IMR-90 (cell line): ENCODE measurements at regions not wholly inside any gene's neighbourhood (a gene's known extent, or its start where the extent isn't known, plus 50 kb on each side); places are given as distances from the start of the nearest gene placed in this dataset.

Source experiments
- ATAC-seq: fragments of 200-7000 bp; cut with Tn5 transposase; 2 replicates; pipeline ENCODE4 v1.9.1; 2020; ENCODE audit warnings: low read depth, mild to moderate bottlenecking, moderate library complexity
- BruUV-seq: library from RNA; stranded (reverse); fragments of 400-500 nt; replicated peaks from 2 replicates; lab custom pipeline; 2021; lab: Mats Ljungman, UMichigan
- CTCF ChIA-PET: fragments of 300-600 bp; formaldehyde crosslinking; extraction: SDS; loops from one replicate; lab custom pipeline; 2021; ENCODE audit warnings: antibody characterized with exemption; lab: Yijun Ruan, JAX
- POLR2A ChIA-PET: fragments of 300-600 bp; sonication (Branson Sonifier 250); formaldehyde crosslinking; loops from one replicate; lab custom pipeline; 2022; ENCODE audit warnings: antibody characterized with exemption; ENCODE audit not compliant: unreplicated experiment; lab: Charles Lee
- DNase-seq: peaks from one replicate; pipeline ENCODE4 v3.0.0; 2013
- H2AFZ ChIP-seq: replicated peaks from 2 replicates; pipeline ENCODE3; 2013; ENCODE audit warnings: low read length, mild to moderate bottlenecking; ENCODE audit not compliant: poor library complexity
- H2AK5ac ChIP-seq: 2 replicates; pipeline ENCODE4 v1.6.1; 2013; ENCODE audit warnings: low read depth, low read length, inconsistent platforms
- H2AK9ac ChIP-seq: replicated peaks from 2 replicates; pipeline ENCODE3; 2013; ENCODE audit warnings: mild to moderate bottlenecking, low read depth, low read length, moderate library complexity; ENCODE audit not compliant: poor library complexity
- H2BK120ac ChIP-seq: 2 replicates; pipeline ENCODE4 v1.6.1; 2013; ENCODE audit warnings: low read depth, low read length, inconsistent platforms
- H2BK15ac ChIP-seq: 3 replicates; pipeline ENCODE4 v1.6.1; 2013; ENCODE audit warnings: low read depth, low read length, inconsistent platforms
- H2BK20ac ChIP-seq: 2 replicates; pipeline ENCODE4 v1.6.1; 2013; ENCODE audit warnings: low read depth, mild to moderate bottlenecking, inconsistent platforms, low read length, moderate library complexity
- H2BK5ac ChIP-seq: 2 replicates; pipeline ENCODE4 v1.6.1; 2013; ENCODE audit warnings: mild to moderate bottlenecking, low read depth, low read length, inconsistent platforms; ENCODE audit not compliant: poor library complexity, severe bottlenecking
- H3K14ac ChIP-seq: replicated peaks from 2 replicates; pipeline ENCODE4 v1.6.1; 2013; ENCODE audit warnings: low read depth, low read length, inconsistent platforms
- H3K18ac ChIP-seq: 2 replicates; pipeline ENCODE4 v1.6.1; 2013; ENCODE audit warnings: low read depth, low read length, control low read depth
- H3K23ac ChIP-seq: 2 replicates; pipeline ENCODE4 v1.6.1; 2013; ENCODE audit warnings: low read depth, low read length, inconsistent platforms
- H3K27ac ChIP-seq: 2 replicates; pipeline ENCODE4 v1.5.1; 2013; ENCODE audit warnings: mild to moderate bottlenecking, control low read depth, low read length; ENCODE audit not compliant: insufficient read depth
- H3K27me3 ChIP-seq: 2 replicates; pipeline ENCODE4 v1.6.1; 2013; ENCODE audit warnings: low read length; ENCODE audit not compliant: control insufficient read depth, insufficient read depth
- H3K36me3 ChIP-seq: 2 replicates; pipeline ENCODE4 v1.6.1; 2013; ENCODE audit warnings: low read length, mixed read lengths; ENCODE audit not compliant: control insufficient read depth, insufficient read depth
- H3K4ac ChIP-seq: 2 replicates; pipeline ENCODE4 v1.6.1; 2013; ENCODE audit warnings: low read depth, low read length, inconsistent platforms
- H3K4me1 ChIP-seq: 2 replicates; pipeline ENCODE4 v1.6.1; 2013; ENCODE audit warnings: low read length, mixed read lengths; ENCODE audit not compliant: control insufficient read depth, insufficient read depth
- H3K4me2 ChIP-seq: 2 replicates; pipeline ENCODE4 v1.6.1; 2013; ENCODE audit warnings: low read depth, mild to moderate bottlenecking, control low read depth, low read length, moderate library complexity
- H3K4me3 ChIP-seq: 2 replicates; pipeline ENCODE4 v1.5.1; 2013; ENCODE audit warnings: low read depth, mild to moderate bottlenecking, control low read depth, low read length, moderate library complexity; ENCODE audit not compliant: insufficient read depth
- H3K56ac ChIP-seq: 2 replicates; pipeline ENCODE4 v1.6.1; 2013; ENCODE audit warnings: low read length, inconsistent platforms; ENCODE audit not compliant: insufficient read depth; ENCODE audit errors: extremely low read depth
- H3K79me1 ChIP-seq, 2 experiments: 2 replicates each; pipeline ENCODE4 v1.6.1; 2013; ENCODE audit warnings: low read length in 2 of 2, inconsistent platforms in 1 of 2, low read depth in 1 of 2
- H3K9ac ChIP-seq: 2 replicates; pipeline ENCODE4 v1.6.1; 2013; ENCODE audit warnings: low read depth, low read length, control low read depth
- H3K9me1 ChIP-seq: 2 replicates; pipeline ENCODE4 v1.6.1; 2013; ENCODE audit warnings: low read length, inconsistent platforms; ENCODE audit not compliant: insufficient read depth
- H3K9me3 ChIP-seq: 2 replicates; pipeline ENCODE4 v1.6.1; 2013; ENCODE audit warnings: low read length; ENCODE audit not compliant: control insufficient read depth, insufficient read depth
- H4K20me1 ChIP-seq: 2 replicates; pipeline ENCODE4 v1.6.1; 2013; ENCODE audit warnings: low read length, inconsistent platforms; ENCODE audit not compliant: insufficient read depth
- H4K5ac ChIP-seq: 2 replicates; pipeline ENCODE4 v1.6.1; 2013; ENCODE audit warnings: mild to moderate bottlenecking, low read depth, low read length, control low read depth
- H4K8ac ChIP-seq, 2 experiments: 2 replicates each; pipeline ENCODE4 v1.6.1; 2013; ENCODE audit warnings: low read depth in 2 of 2, low read length in 2 of 2, control low read depth in 1 of 2, inconsistent platforms in 1 of 2
- H4K91ac ChIP-seq: 2 replicates; pipeline ENCODE4 v1.6.1; 2013; ENCODE audit warnings: low read depth, low read length, inconsistent platforms; ENCODE audit not compliant: insufficient read depth
- ELK1 ChIP-seq: fragments of 150-350 bp; IDR thresholded peaks from 2 replicates; pipeline ENCODE4 v1.6.1; 2016; ENCODE audit warnings: low read depth, mild to moderate bottlenecking, low read length, moderate library complexity, borderline replicate concordance
- MAFK ChIP-seq: IDR thresholded peaks from 2 replicates; pipeline ENCODE4 v1.6.1; 2012; ENCODE audit warnings: low read depth, low read length, improper control_type of control experiment
- WGBS, 2 experiments: methylation state at CpG; one replicate each; pipeline versions ENCODE4 v1.1.5 to v1.1.7; 2013; ENCODE audit warnings: missing lambda C conversion rate in 2 of 2; ENCODE audit not compliant: insufficient read length in 1 of 2; ENCODE audit errors: extremely low coverage in 2 of 2; 5-methylcytosine and 5-hydroxymethylcytosine counted together
- dilution Hi-C: fragments of 300-500 bp; cut with HindIII; formaldehyde crosslinking; loops from one replicate; pipeline ENCODE4 v1.14.3; 2018; ENCODE audit warnings: low sequenced_read_pairs; ENCODE audit not compliant: unreplicated experiment
- in situ Hi-C: fragments of 300-500 bp; cut with MboI; formaldehyde crosslinking; loops from 3 replicates; pipeline ENCODE4 v1.14.3; 2019; ENCODE audit warnings: low sequenced_read_pairs, inconsistent platforms, mixed read lengths
- intact Hi-C: fragments of 100-400 bp; cut with micrococcal nuclease; formaldehyde crosslinking; loops from 2 replicates; pipeline ENCODE4 v1.10.0; 2022

GRCh38 chr2:196587739-196588138, 51.8 kb upstream of the CCDC150 start:
- Histone ChIP-seq H2BK15ac (no peak overlapping the region), H3K56ac (no peak overlapping the region), H4K5ac (no peak overlapping the region), H2AK9ac (no peak overlapping the region), H3K27me3 (no peaks in the 10 kb centered on the region), H3K9me1 (peaks cover 3% of the 10 kb centered on the region; the same call in 1 of the 2 replicates), H3K9ac (no peak overlapping the region), H2AK5ac (no peak overlapping the region), H3K79me1 (peaks cover 0 to 5% of the 10 kb centered on the region in 2 experiments; a peak in 2 of 4 replicates), H4K91ac (no peak overlapping the region), H4K20me1 (no peaks in the 10 kb centered on the region), H3K4me1 (no peaks in the 10 kb centered on the region), H2AFZ (no peak overlapping the region), H2BK5ac (no peak overlapping the region), H3K18ac (no peak overlapping the region), H3K14ac (no peak overlapping the region), H2BK20ac (no peak overlapping the region), H3K4me2 (no peak overlapping the region), H3K9me3 (no peaks in the 10 kb centered on the region), H3K23ac (no peak overlapping the region), H3K4ac (no peak overlapping the region), H4K8ac (no peak overlapping the region), H3K4me3 (no peak overlapping the region), H3K36me3 (no peaks in the 10 kb centered on the region), H2BK120ac (no peak overlapping the region), H3K27ac (no peak overlapping the region)
- no peak for ATAC-seq
- BruUV-seq: no TSS peak
- DNase-seq: no peak
- intact Hi-C loops: no loop called here
- ChIA-PET CTCF (no interaction called here), POLR2A (no interaction called here)
- TF ChIP-seq ELK1 (no peak), MAFK (peak; percentile 39)
- dilution Hi-C loops: no loop called here
- WGBS, 2 experiments: no CpG with 5 or more reads among the region's 1 CpG
- in situ Hi-C loops: no loop called here
